Activated naive CD4-positive, alpha-beta T cell treated with anti-CD3 and anti-CD28 coated beads, Interleukin-2, amount 10 ng/mL, durations not matched to agents 7 days and 5 days (primary cell): ENCODE measurements at regions not wholly inside any gene's neighbourhood (a gene's known extent, or its start where the extent isn't known, plus 50 kb on each side); places are given as distances from the start of the nearest gene placed in this dataset.
"Not testable (repeated sequence)": the region's sequence is repeated elsewhere in the genome, so short reads cannot be mapped to it uniquely, and the experiment has no call there.

Experiments used
- CTCF ChIA-PET: fragments of 350-600 bp; sonication (Branson Sonifier 250); formaldehyde crosslinking; loops from one replicate; lab custom pipeline; 2021; ENCODE audit warnings: antibody characterized with exemption; lab: Charles Lee
- DNase-seq: peaks from one replicate; pipeline ENCODE4 v3.0.0-alpha.2; 2020
- H3K27ac Mint-ChIP-seq: one replicate; pipeline ENCODE4 v1.8.0; 2021; ENCODE audit warnings: mild to moderate bottlenecking, moderate library complexity, mixed read lengths
- H3K27me3 Mint-ChIP-seq: one replicate; pipeline ENCODE4 v1.8.0; 2021; ENCODE audit warnings: mild to moderate bottlenecking, mixed read lengths
- H3K36me3 Mint-ChIP-seq: one replicate; pipeline ENCODE4 v1.8.0; 2021; ENCODE audit warnings: mixed read lengths
- H3K4me1 Mint-ChIP-seq: one replicate; pipeline ENCODE4 v1.8.0; 2021; ENCODE audit warnings: mixed read lengths
- H3K4me3 Mint-ChIP-seq: one replicate; pipeline ENCODE4 v1.8.0; 2021; ENCODE audit warnings: mild to moderate bottlenecking, moderate library complexity, mixed read lengths
- H3K9me3 Mint-ChIP-seq: one replicate; pipeline ENCODE4 v1.8.0; 2021; ENCODE audit warnings: mixed read lengths

- Mint-ChIP-seq H3K9me3 (peaks cover 5% of the 10 kb centered on the region), H3K4me3 (no peak overlapping the region), H3K4me1 (peaks cover 7% of the 10 kb centered on the region), H3K27ac (no peak overlapping the region), H3K36me3 (peaks cover 23% of the 10 kb centered on the region), H3K27me3 (no peaks in the 10 kb centered on the region)
- DNase-seq, result no peak
- CTCF ChIA-PET, result no interaction called here
These were observed 54.0 kb upstream of the ANKRD28 start for GRCh38 chr3:15851735-15852134.

GRCh38 chr3:15858547-15859506 lies 61.0 kb upstream of the ANKRD28 start:
- Mint-ChIP-seq H3K9me3 (no peaks in the 10 kb centered on the region), H3K4me3 (peak overlapping the region; percentile 98), H3K4me1 (peaks cover 40% of the 10 kb centered on the region), H3K27ac (peak overlapping the region; percentile 89), H3K27me3 (peaks cover 10% of the 10 kb centered on the region), H3K36me3 (peaks cover 19% of the 10 kb centered on the region)
- CTCF ChIA-PET, result no interaction called here
- peak; percentile 80 for DNase-seq

DNA sequence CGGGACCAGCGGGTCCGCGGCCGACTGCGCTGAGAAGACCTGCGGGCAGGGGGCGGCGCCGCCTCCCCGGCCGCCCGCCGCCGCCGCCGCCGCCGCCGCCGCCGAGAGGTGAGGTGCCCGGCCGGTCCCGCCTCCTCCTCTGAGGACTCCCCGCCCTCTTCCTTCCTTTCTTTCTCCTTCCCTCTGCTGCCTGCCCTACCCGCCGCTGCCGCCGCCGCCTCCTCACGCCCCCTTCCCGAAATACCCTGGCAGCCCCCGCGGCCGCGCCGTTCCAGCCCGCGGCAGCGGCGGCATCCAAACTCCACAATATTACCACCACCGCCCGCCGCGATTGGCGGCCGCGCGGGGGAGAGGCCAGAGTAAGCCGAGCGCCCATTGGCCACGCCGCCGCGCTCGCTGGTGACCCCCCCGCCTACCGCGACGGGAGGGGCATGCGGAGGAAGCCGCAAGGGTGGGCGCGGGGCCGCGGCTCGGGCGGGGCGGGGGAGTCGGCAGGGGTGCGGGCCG lies 61.8 kb upstream of the ANKRD28 start:
- peak; percentile 83 for DNase-seq
- Mint-ChIP-seq H3K27ac (peak overlapping the region; percentile 94), H3K9me3 (no peaks in the 10 kb centered on the region), H3K36me3 (peaks cover 12% of the 10 kb centered on the region), H3K4me1 (peaks cover 40% of the 10 kb centered on the region), H3K27me3 (peaks cover 10% of the 10 kb centered on the region), H3K4me3 (peak overlapping the region; percentile 98)
- CTCF ChIA-PET, result no interaction called here

DNA sequence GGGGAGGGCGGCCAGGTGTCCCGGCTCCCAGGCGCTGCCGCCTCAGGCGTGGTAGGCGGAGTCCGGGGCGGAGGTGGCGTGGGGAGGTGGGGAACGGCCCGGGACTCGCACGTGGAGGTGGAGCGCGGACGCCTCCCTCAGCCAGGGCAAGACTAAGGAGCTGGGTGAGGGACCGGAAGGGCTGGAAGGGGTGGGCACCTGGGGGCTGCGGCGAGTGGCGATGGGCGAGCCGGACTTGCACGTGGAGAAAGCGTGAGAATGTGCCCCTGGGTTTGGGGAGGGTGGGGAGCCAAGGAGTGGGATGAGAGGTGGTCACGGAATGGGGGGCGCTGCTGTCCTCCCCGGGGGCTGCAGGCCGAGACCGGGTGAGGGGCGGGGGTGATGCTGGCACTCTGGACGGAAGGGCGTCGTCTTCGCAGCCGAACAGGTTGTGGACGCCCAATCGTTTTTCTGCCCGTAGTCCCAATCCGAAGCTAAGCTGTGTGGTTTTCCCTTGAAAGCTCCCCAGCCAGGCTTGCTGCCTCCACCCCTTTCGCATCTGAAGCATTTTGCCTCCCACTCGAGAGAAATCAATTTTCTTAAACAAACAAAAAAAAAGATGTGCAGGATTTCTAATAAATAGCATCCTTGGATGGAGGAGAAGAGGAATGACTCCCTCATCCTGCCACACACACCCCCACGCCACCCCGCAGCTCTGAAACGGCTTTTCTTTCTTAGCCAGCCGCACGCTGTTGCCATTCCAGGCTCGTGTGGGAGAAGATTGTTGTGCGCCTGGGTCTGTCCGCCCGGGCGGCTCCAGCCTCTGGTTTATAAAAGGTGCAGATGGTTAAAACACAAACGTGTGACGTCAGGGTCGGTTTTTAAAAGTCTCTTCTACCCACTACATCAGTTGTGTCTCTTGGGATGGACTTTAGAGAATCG lies 62.5 kb upstream of the ANKRD28 start:
- H3K4me3 Mint-ChIP-seq, result peak overlapping the region; percentile 79
- peak overlapping the region; percentile 76 for H3K27ac Mint-ChIP-seq
- peaks cover 39% of the 10 kb centered on the region for H3K4me1 Mint-ChIP-seq
- peaks cover 11% of the 10 kb centered on the region for H3K36me3 Mint-ChIP-seq
- CTCF ChIA-PET, result no interaction called here
- peaks cover 10% of the 10 kb centered on the region for H3K27me3 Mint-ChIP-seq
- peak; percentile 29 for DNase-seq
- no peaks in the 10 kb centered on the region for H3K9me3 Mint-ChIP-seq

DNA sequence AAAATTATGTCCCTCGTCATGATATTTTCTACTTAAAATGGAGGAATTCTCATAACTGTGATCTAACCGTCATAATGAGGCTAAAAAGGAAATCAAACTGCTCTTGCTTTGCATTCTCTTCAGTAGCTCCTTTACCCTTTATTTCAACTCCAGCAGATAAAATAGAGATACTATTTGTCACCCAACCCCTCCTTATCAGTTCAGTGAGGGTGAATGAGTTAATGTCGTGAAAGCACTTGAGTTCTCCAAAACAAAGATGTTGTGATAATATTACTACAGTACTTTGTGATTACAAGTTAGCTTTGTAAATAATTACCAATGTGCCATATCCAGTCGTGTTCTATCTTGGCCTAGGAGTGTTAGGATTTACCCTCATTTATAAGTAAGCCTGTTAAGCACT lies 63.4 kb upstream of the ANKRD28 start:
- Mint-ChIP-seq H3K27me3 (peaks cover 10% of the 10 kb centered on the region), H3K4me3 (peak overlapping the region; percentile 79), H3K4me1 (peaks cover 36% of the 10 kb centered on the region), H3K27ac (no peak overlapping the region), H3K36me3 (peaks cover 10% of the 10 kb centered on the region), H3K9me3 (no peaks in the 10 kb centered on the region)
- CTCF ChIA-PET, result interaction anchor here (0.6 kb wide), 1 partner anchor 305 kb away, joined by 3 read pairs; no protein-coding TSS in a partner anchor
- no peak for DNase-seq

- H3K9me3 Mint-ChIP-seq, result no peaks in the 10 kb centered on the region
- CTCF ChIA-PET, result no interaction called here
- H3K27me3 Mint-ChIP-seq, result no peaks in the 10 kb centered on the region
- no peak overlapping the region for H3K4me3 Mint-ChIP-seq
- no peak for DNase-seq
- H3K4me1 Mint-ChIP-seq, result no peaks in the 10 kb centered on the region
- H3K27ac Mint-ChIP-seq, result no peak overlapping the region
- H3K36me3 Mint-ChIP-seq, result no peaks in the 10 kb centered on the region
These were observed 75.0 kb upstream of the ANKRD28 start for GRCh38 chr3:15872807-15873206.

GRCh38 chr3:15873415-15873814 lies 75.6 kb upstream of the ANKRD28 start:
- peaks cover 2% of the 10 kb centered on the region for H3K9me3 Mint-ChIP-seq

DNA sequence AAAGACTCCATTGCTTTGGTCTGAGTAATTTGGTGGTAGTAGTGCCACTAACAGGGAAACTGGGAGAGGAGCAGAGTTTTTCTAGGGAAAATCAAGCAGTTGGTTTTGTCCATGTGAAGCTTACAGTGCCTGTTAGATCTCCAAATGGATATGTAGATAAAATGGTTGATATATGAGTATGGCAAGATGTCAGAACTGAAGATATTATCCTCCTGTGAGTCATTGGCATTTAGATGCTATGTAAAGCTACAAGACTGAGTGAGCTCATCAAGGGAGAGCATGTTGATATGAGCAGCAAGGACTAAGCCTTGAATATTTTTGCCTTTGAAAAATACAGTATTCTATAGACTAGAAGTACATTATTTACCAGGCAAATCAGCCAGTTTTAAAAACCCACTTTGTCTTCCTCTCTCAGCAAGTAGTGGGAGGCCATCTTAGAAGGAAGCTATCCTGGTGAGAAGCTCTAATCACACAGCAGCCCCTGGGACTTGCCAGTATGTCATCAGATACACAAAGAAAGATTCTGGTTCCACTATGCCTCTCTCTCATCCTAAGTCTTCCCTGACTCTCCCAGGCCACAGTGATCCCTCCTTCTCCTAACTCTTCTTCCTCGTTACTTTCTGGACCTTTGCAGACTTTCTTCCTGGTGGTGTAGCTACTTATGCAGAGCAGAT lies 77.4 kb upstream of the ANKRD28 start:
- Mint-ChIP-seq H3K27me3 (no peaks in the 10 kb centered on the region), H3K9me3 (peaks cover 2% of the 10 kb centered on the region), H3K36me3 (no peaks in the 10 kb centered on the region), H3K27ac (no peak overlapping the region), H3K4me1 (no peaks in the 10 kb centered on the region), H3K4me3 (no peak overlapping the region)
- DNase-seq, result no peak
- CTCF ChIA-PET, result interaction anchor here (1.0 kb wide), 1 partner anchor 174 kb away, joined by 4 read pairs; no protein-coding TSS in a partner anchor

More at GRCh38 chr3:15873415-15873814, 75.6 kb upstream of the ANKRD28 start:
- CTCF ChIA-PET, result no interaction called here
- Mint-ChIP-seq H3K4me3 (no peak overlapping the region), H3K27ac (no peak overlapping the region), H3K4me1 (no peaks in the 10 kb centered on the region), H3K27me3 (no peaks in the 10 kb centered on the region), H3K36me3 (no peaks in the 10 kb centered on the region)
- no peak for DNase-seq

DNA sequence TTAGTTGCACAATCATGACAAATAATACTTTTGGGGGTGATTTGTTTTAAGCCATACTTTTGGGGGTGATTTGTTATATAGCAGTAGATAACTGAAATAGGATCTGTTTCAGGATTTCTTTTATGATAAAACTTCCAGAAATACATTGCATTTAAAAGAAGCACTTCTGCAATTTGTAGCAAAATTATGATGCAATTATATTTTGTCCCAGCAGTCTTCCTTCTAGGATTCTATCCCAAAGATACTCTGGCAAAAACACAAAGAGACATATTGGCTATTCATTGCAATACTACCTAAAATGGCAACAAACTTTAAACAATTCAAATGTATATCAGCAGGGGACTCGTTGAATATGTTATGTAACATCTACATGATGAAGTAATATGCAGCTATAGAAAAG lies 78.9 kb upstream of the ANKRD28 start:
- no peaks in the 10 kb centered on the region for H3K4me1 Mint-ChIP-seq
- H3K9me3 Mint-ChIP-seq, result peaks cover 2% of the 10 kb centered on the region
- no peak for DNase-seq
- H3K4me3 Mint-ChIP-seq, result no peak overlapping the region
- H3K27ac Mint-ChIP-seq, result no peak overlapping the region
- no peaks in the 10 kb centered on the region for H3K27me3 Mint-ChIP-seq
- H3K36me3 Mint-ChIP-seq, result no peaks in the 10 kb centered on the region
- CTCF ChIA-PET, result no interaction called here

DNA sequence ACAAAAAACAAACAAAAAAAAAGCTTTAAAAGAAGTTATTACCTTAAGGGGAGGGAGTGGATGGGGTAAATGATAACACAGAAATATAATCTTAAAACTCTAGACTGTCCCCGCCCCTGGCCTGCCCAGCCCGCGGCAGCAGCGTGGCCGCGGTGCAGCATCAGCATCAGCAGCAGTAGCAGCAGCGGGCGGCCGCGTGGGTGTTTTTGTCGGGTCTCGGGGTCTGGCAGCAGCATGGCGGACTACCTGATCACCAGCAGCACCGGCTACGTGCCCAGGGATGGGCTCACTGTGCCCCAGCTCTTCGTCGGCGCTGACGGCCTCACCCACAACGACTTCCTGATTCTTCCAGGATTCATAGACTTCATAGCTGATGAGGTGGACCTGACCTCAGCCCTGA lies 80.0 kb upstream of the ANKRD28 start:
- no peak for DNase-seq
- Mint-ChIP-seq H3K27me3 (no peaks in the 10 kb centered on the region), H3K27ac (no peak overlapping the region), H3K4me3 (no peak overlapping the region), H3K36me3 (no peaks in the 10 kb centered on the region), H3K4me1 (no peaks in the 10 kb centered on the region), H3K9me3 (peaks cover 2% of the 10 kb centered on the region)
- CTCF ChIA-PET, result no interaction called here

DNA sequence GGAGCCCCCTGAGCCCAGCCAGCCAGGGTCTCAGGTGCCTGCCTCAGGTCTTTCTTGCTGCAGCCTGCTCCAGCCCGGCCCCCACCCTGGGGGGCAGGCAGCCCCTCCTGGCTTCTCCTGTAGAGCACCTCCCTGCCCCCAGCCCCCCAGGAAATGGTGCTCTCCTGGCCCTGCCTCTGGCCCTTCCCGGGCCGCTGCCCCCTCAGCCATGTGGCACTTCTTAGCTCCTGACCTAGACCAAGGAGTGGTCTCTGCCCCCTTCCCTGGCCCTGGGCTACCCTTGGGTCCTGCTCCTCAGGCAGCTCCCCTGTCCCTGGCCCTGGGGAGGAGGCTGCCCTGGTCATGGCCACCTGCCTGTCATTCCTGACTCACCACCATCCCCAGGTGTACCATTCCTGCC lies 82.0 kb upstream of the ANKRD28 start:
- CTCF ChIA-PET, H3K36me3 Mint-ChIP-seq, H3K4me3 Mint-ChIP-seq, DNase-seq, H3K4me1 Mint-ChIP-seq, H3K27me3 Mint-ChIP-seq, H3K27ac Mint-ChIP-seq, H3K9me3 Mint-ChIP-seq: not testable (repeated sequence)

GRCh38 chr3:15882577-15882976 lies 84.8 kb upstream of the ANKRD28 start:
- H3K4me3 Mint-ChIP-seq, result no peak overlapping the region
- no peaks in the 10 kb centered on the region for H3K4me1 Mint-ChIP-seq
- H3K27me3 Mint-ChIP-seq, result peaks cover 6% of the 10 kb centered on the region
- DNase-seq, result no peak
- CTCF ChIA-PET, result no interaction called here
- H3K27ac Mint-ChIP-seq, result no peak overlapping the region
- H3K36me3 Mint-ChIP-seq, result no peaks in the 10 kb centered on the region
- peaks cover 2% of the 10 kb centered on the region for H3K9me3 Mint-ChIP-seq

- Mint-ChIP-seq H3K9me3 (peaks cover 2% of the 10 kb centered on the region), H3K27ac (no peak overlapping the region)
- CTCF ChIA-PET, result no interaction called here
These were observed 86.4 kb upstream of the ANKRD28 start for GRCh38 chr3:15884132-15884531.

DNA sequence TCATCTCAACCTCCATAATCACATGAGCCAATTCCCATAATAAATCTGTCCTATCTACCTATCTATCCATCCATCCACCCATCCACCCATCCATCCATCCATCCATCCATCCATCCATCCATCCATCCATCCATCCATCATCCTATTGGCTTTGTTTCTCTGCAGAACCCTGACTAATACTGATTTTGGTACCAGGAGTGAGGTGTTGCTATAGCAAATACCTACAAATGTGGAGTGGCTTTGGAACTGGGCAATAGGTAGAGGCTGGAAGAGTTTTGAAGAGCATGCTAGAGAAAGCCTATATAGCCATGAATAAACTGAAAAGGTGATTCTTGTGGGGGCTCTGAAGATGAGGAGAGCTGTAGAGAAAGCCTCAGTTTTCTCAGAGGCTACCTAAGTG lies 88.7 kb upstream of the ANKRD28 start:
- H3K36me3 Mint-ChIP-seq, result no peaks in the 10 kb centered on the region
- H3K4me1 Mint-ChIP-seq, result no peaks in the 10 kb centered on the region
- H3K27me3 Mint-ChIP-seq, result peaks cover 6% of the 10 kb centered on the region
- H3K4me3 Mint-ChIP-seq, result no peak overlapping the region
- peaks cover 2% of the 10 kb centered on the region for H3K9me3 Mint-ChIP-seq
- no peak for DNase-seq
- H3K27ac Mint-ChIP-seq, result no peak overlapping the region
- CTCF ChIA-PET, result no interaction called here

More at GRCh38 chr3:15884132-15884531, 86.4 kb upstream of the ANKRD28 start:
- H3K4me1 Mint-ChIP-seq, result no peaks in the 10 kb centered on the region
- H3K36me3 Mint-ChIP-seq, result no peaks in the 10 kb centered on the region
- no peak overlapping the region for H3K4me3 Mint-ChIP-seq
- H3K27me3 Mint-ChIP-seq, result peaks cover 6% of the 10 kb centered on the region
- DNase-seq, result no peak
